ENCODE measurements at regions not wholly inside any gene's neighbourhood (a gene's known extent, or its start where the extent isn't known, plus 50 kb on each side); places are given as distances from the start of the nearest gene placed in this dataset.
A peak's percentile ranks its signal among the peaks of the same experiment; 100 is the strongest.

DNA sequence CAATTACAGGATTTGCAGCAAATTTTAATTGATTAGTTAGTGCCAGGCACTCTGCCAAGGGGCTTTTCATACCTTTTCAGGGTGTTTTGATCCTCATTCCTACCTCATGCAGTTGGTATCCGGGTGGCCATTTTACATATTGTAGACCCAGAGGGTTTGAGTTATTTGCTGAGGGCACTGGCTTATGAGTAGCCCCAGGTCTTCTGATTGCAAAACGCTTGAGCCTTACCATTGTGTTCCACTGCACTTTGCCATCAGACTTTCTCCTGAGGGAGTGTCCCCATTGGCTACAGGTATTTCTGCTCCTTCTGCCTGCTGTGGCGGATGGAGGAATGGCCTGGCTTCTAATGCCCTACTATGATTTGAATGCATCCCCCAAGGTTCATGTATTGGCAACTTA lies 257.8 kb upstream of the CRY1 start:
- DNase-seq, result no peak

DNA sequence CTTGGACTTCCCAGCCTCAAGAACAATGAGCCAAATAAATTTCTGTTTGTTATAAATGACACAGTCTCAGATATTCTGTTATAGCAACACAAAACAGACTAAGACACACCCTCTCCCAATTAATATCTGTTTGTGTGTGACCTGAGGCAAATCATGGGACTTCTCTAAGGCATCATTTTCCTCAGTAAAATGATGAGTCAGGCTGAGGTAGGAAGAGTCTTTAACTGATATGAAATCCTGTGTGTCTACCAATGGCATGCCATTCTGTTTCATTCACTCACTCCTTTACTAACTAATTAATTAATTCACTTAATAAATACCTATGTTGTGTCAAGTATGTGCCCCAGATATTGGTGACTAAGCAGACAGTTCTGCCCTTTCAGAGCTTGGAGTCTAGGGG lies 258.4 kb upstream of the CRY1 start:
- no peak for DNase-seq

GRCh38 chr12:107352347-107353081 lies 259.2 kb upstream of the CRY1 start:
- DNase-seq, result no peak

- no peak for DNase-seq
Measured at GRCh38 chr12:107353312-107353711, 260.0 kb upstream of the CRY1 start.

DNA sequence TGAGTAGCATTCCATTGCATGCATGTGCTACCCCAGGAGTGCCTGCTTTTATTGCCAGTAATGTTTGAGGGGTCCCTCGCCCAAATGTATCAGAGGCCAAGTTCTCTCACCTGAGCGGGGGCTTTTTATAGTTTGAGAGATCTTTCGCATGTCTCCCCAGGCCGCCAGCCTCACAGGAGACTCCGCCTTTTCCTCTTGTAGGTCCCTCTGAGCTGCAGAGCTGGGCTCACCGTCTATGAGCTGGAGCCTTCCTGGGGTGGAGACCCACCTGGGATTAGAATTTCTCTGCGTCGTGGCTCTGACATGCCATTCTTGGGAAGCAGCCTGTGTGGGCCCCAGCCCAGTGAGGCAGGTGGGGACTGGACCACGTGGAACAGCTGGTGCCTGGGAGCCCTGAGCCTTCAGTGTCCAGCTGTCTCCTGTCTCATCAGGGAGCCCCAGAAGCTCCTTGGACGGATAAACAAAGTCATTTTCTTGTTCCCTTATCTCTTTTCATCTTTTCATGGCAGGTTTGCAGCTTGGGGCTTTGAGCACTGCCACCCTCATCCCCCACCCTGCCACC lies 261.7 kb upstream of the CRY1 start:
- no peak for DNase-seq

DNA sequence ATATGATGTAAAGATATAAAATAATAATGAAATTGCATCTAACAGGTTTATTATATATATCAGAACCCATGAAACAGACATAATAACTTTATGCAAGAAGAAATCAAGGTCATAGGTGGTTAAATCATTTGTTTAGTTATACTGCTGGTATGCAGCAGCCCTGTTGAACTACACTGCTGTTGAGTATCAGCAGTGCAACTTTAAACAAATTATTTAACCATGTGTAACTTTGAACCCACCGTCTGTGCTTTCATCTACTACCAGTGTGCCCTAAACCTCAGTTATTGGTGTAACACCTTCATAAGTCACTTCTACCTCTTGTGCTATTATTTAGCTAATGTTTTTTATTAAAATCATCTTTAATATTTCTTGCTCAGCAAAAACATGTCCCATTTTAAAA lies 262.3 kb upstream of the CRY1 start:
- no peak for DNase-seq

DNA sequence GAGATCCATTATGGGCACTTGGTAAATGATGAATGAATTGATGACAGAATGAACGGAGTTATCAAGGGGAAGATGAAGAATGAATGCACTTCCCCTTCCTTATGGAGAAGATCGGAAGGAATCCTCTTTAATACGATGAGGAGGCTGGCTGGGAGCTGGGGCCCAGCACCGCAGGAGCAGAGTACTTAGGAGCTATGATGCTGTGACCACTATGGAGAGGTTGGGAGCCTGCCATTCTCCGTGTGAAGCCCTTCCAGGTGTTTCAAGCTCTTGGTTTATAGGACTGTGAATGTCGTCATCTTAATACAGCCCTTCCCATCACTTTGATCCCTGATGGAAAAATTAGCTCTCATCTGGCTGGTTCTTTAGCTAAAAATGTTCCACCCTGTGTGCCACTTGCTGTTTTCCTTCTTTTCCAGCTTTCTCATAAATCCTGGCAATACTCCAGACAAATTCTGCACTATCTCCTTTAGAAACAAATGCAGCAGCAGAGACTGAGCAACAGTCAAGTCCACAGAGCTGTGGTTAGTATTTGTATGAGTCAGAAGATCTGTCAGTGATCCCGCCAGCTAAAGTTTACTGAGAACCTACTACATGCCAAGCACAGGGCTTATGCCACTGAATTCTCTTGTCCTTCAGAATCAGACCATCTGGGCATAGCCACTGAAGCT lies 263.1 kb upstream of the CRY1 start:
- DNase-seq, result no peak

DNA sequence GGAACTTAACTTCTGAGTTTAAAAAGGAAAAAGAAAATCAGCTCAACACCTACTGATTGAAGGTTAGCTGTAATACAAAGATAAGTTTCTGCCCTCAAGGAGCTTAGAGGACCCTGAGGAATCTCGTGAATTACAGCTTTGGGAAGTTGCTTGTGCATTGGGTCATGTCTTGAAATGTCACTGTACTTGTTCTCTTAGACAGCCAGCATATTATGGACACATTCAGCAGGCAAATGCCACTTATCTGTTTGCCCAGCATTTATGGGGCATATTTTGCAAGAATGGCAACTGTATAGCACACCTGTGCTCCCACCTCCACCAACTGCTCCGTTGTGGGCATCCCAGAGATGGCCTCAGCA lies 263.6 kb upstream of the CRY1 start:
- DNase-seq, result no peak

- DNase-seq, result no peak
Measured at GRCh38 chr12:107359382-107359781, 266.0 kb upstream of the CRY1 start.

GRCh38 chr12:107360033-107360432 lies 266.7 kb upstream of the CRY1 start:
- DNase-seq, result no peak

GRCh38 chr12:107360482-107360881 lies 267.1 kb upstream of the CRY1 start:
- DNase-seq, result no peak

DNA sequence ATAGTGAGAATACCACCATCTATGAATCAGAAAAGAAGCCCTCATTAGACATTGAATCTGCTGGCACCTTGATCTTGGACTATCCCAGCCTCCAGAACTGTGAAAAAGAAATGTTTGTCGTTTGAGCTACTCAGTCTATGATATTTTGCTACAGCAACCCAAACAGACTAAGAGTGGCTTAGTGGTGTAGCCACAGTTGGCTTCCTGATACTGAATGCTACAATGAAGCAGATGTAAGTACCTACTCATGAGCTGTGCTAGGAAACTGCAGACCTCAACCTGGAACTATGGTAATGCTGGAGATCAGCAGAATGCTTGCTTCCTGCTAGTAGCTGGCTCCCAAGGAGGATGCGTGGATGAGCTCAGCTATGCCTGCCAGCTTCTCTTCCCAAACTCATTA lies 268.6 kb upstream of the CRY1 start:
- no peak for DNase-seq

- DNase-seq, result no peak
Measured at GRCh38 chr12:107362960-107363359, 269.6 kb upstream of the CRY1 start.

DNA sequence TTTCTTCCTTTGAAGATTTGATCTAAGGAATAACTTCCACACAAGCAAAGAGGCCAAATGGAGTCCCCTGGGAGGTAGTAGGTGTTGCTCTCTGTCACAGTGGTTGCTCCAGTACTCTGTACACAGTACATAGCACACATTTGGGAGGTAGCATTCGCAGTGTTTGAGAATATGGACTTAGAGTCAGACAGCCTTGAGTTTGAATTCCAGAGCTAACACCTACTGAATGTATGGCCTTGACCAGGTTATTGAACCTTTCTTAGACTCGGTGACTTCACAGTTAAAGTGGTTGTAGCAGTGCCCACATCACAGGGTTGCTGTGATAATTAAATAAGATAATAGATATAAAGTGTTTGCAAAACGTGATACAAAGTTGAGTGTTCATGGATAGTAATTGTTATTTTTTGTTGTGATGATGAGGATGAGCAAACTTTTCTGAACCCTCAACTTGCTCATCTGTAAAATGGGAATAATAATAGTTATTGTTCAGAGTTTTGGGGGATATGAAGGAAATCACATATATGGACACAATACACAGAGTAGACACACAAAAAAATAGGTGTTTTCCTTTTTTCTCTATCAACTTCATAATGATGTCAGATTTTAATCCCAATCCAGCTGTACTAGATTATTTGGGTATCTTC lies 271.6 kb upstream of the CRY1 start:
- DNase-seq, result no peak

- DNase-seq, result no peak
Measured at GRCh38 chr12:107365703-107366102, 272.4 kb upstream of the CRY1 start.

DNA sequence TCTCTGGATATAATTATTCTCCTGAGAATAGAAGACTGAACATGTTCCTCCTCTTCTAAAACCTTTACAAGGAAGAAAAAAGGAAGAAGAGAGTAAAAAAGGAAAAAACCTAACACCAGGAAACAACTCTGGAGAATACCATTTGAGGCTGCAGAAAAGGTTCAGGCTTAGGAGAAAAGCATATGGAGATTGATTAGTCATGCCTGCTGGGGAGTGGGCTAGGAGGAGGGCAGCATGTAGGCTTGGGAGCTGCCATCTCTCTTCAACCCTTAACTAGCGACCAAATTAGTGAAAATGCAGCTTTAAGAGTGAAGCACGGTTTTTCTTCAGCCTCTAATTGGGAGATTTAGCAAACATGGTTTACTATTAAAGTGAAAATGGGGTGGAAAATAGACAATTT lies 273.0 kb upstream of the CRY1 start:
- no peak for DNase-seq

DNA sequence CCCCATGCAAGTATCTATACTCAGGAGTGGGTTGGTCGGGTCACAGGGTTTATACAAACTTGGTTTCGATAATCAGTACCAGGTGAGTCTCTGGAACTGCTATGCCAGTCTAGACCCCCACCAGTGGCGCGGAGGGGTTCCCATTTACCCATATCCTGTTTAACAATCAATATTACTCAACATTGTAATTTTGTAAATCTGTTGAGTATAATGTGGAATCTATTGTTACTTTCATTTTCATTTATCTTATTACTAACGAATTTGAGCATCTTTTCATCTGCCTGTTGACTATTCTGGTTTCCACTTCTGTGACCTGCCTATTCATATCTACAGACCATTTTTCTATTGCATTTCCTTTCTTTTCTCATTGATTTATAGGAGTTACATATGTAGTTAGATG lies 275.2 kb upstream of the CRY1 start:
- DNase-seq, result no peak

DNA sequence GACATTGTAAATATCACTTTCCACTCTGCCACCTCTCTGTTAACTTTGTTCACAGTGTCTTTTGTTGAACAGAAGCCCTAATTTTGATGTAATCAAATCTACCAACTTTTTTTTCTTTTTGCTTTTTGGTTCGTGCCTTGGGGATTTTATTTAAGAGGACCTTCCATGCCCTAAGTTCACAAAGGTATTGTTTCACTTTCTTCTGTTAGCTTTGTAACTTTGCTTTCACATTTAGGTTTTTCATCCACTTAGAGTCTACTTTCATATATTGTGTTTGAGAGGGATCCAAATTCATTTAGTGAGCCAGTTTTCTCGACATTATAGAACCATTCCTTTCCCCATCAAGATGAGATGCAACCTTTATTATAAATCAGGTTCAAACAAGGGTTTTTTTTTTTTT lies 275.7 kb upstream of the CRY1 start:
- DNase-seq, result no peak

DNA sequence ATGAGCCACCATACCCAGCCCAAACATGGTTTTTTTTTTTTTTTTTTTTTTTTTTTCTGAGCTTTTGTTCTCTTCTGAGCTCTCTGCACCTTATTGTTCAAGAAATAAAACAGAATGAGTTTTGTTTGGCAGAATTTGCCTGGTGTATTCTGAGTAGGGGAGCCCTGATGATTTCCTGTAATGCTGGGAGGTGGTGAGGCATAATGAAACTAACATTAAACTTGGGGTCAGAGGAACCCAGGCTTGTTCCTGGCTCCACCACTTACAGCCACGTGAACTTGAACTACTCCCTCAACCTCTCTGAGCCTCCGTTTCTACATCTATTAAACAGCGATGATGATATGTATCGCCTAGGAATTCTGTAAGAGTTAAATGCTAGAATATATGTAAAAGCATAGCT lies 276.3 kb upstream of the CRY1 start:
- peak; percentile 39 for DNase-seq

DNA sequence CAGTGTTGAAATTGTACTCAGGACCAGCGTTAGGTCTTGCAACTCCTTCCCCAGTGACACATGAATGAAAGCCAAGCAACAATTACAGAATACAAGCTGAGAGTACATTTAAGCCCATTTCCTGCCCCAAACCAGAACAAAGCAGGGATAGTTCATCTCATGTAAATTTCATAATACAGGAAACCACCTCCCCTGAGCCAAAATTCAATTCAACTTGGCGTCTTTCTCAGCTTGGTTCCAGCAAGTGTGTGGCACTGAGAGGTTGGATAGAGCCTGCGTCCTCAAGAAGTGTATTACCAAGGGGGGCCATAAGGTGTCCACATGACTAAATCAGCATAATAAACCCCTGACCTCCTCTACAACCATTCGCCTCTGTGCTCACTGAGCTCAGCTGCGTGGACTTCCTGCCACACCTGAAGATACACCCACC lies 278.9 kb upstream of the CRY1 start:
- peak; percentile 70 for DNase-seq

- no peak for DNase-seq
Measured at GRCh38 chr12:107373238-107373809, 280.0 kb upstream of the CRY1 start.

GRCh38 chr12:107374161-107374840 lies 281.0 kb upstream of the CRY1 start:
- no peak for DNase-seq

GRCh38 chr12:107375231-107375630 lies 281.9 kb upstream of the CRY1 start:
- no peak for DNase-seq
